Nephron (organoid): ENCODE measurements at regions not wholly inside any gene's neighbourhood (a gene's known extent, or its start where the extent isn't known, plus 50 kb on each side); places are given as distances from the start of the nearest gene placed in this dataset.
"Not testable (repeated sequence)": the region's sequence is repeated elsewhere in the genome, so short reads cannot be mapped to it uniquely, and the experiment has no call there.

Experiments used
- H3K27ac Mint-ChIP-seq, 3 experiments: 2 replicates each; pipeline ENCODE4 v1.8.0; 2020; ENCODE audit warnings: mixed read lengths in 3 of 3, mild to moderate bottlenecking in 2 of 3, moderate library complexity in 1 of 3
- H3K27me3 Mint-ChIP-seq: 2 replicates; pipeline ENCODE4 v1.8.0; 2021; ENCODE audit warnings: low read depth, mild to moderate bottlenecking, moderate library complexity, mixed read lengths
- H3K36me3 Mint-ChIP-seq: 2 replicates; pipeline ENCODE4 v1.8.0; 2020; ENCODE audit warnings: low read depth, mixed read lengths
- H3K4me1 Mint-ChIP-seq: 2 replicates; pipeline ENCODE4 v1.8.0; 2020; ENCODE audit warnings: mixed read lengths
- H3K4me3 Mint-ChIP-seq, 3 experiments: 2 replicates each; pipeline ENCODE4 v1.8.0; 2020; ENCODE audit warnings: mild to moderate bottlenecking in 3 of 3, mixed read lengths in 3 of 3, moderate library complexity in 2 of 3
- H3K9me3 Mint-ChIP-seq: 2 replicates; pipeline ENCODE4 v1.8.0; 2020; ENCODE audit warnings: mixed read lengths
- CTCF ChIP-seq, 3 experiments: fragments of 200-600 bp; sonication (generic); IDR thresholded peaks; one replicate each; pipeline ENCODE4 v1.5.0; 2021; ENCODE audit warnings: antibody characterized with exemption in 3 of 3; ENCODE audit not compliant: unreplicated experiment in 3 of 3

DNA sequence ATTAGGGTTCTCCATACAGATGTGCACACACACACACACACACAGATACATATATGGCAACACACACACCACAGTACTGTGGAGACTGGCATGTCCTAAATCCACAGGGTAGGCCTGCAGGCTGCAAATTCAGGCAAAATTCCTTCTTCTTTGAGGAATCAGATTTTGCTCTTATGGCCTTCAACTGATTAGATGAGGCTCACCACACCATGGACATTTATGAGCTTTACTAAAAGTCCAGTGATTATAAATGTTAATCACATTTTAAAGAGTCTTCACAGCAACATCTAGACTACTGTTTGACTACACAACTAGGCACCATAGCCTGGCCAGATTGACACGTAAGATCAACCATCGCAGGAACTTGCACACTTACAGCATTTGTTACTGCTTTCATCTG lies 140.3 kb upstream of the UBE3A start:
- no peak for TF ChIP-seq CTCF (IDR thresholded peaks at IDR 0.05; ENCODE audit: unreplicated experiment in 3 of 3)
- Mint-ChIP-seq H3K4me3 (no peak overlapping the region), H3K27me3 (no peaks in the 10 kb centered on the region), H3K9me3 (peaks cover 6% of the 10 kb centered on the region), H3K27ac (no peak overlapping the region), H3K4me1 (no peaks in the 10 kb centered on the region), H3K36me3 (no peaks in the 10 kb centered on the region)

GRCh38 chr15:25572191-25572590 lies 133.4 kb upstream of the UBE3A start:
- no peak for TF ChIP-seq CTCF (IDR thresholded peaks at IDR 0.05; ENCODE audit: unreplicated experiment in 3 of 3)
- Mint-ChIP-seq H3K27ac (peak overlapping the region in 2 of 3 experiments; percentile 62), H3K27me3 (no peaks in the 10 kb centered on the region), H3K36me3 (no peaks in the 10 kb centered on the region), H3K9me3 (no peaks in the 10 kb centered on the region), H3K4me3 (no peak overlapping the region), H3K4me1 (peaks cover 16% of the 10 kb centered on the region)

- H3K9me3 Mint-ChIP-seq: no peaks in the 10 kb centered on the region
- peaks cover 16% of the 10 kb centered on the region for H3K4me1 Mint-ChIP-seq
- no peak overlapping the region for H3K4me3 Mint-ChIP-seq
- no peaks in the 10 kb centered on the region for H3K27me3 Mint-ChIP-seq
- peak overlapping the region in 1 of 3 experiments; percentile 35 for H3K27ac Mint-ChIP-seq
- no peaks in the 10 kb centered on the region for H3K36me3 Mint-ChIP-seq
- no peak for TF ChIP-seq CTCF (IDR thresholded peaks at IDR 0.05; ENCODE audit: unreplicated experiment in 3 of 3)
These were observed 129.9 kb upstream of the UBE3A start for GRCh38 chr15:25568751-25569150.

DNA sequence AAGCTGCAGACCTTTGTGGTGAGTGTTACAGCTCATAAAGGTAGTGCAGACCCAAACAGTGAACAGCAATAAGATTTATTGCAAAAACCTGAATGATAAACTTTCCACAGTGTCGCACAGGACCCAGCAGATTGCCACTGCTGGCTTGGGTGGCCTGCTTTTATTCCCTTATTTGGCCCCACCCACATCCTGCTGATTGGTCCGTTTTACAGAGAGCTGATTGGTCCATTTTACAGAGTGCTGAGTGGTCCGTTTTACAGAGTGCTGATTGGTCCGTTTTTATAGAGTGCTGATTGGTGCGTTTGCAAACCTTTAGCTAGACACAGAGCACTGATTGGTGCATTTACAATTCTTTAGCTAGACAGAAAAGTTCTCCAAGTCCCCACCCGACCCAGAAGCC lies 127.7 kb upstream of the UBE3A start:
- not testable (repeated sequence) for H3K9me3 Mint-ChIP-seq, H3K27ac Mint-ChIP-seq, H3K36me3 Mint-ChIP-seq, H3K4me3 Mint-ChIP-seq, H3K4me1 Mint-ChIP-seq, H3K27me3 Mint-ChIP-seq

- Mint-ChIP-seq H3K9me3 (no peaks in the 10 kb centered on the region), H3K27me3 (no peaks in the 10 kb centered on the region), H3K27ac (no peak overlapping the region), H3K4me1 (peaks cover 5% of the 10 kb centered on the region), H3K36me3 (no peaks in the 10 kb centered on the region), H3K4me3 (no peak overlapping the region)
- TF ChIP-seq CTCF (IDR thresholded peaks at IDR 0.05; ENCODE audit: unreplicated experiment in 3 of 3): no peak
These were observed 126.8 kb upstream of the UBE3A start for GRCh38 chr15:25565470-25566264.

DNA sequence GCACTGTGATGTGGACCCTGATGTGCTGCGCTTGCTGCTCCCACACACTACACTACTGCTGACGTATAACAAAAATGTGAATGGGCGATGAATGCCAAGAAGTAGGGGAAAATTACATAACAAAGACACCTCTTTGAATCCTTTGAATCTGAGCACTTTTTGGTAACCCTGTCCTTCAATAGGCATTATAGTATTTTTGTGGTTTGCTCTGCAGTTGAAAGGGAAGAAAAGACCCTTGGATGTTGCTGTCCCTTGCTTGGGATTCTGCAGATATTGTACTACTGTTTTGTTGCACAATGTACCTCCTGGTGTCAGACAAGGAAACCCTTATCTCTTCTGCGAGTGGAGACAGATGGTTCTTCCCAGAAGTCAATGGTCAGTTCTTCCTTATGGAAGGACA lies 124.8 kb upstream of the UBE3A start:
- Mint-ChIP-seq H3K36me3 (no peaks in the 10 kb centered on the region), H3K4me3 (no peak overlapping the region), H3K4me1 (no peaks in the 10 kb centered on the region), H3K27ac (no peak overlapping the region), H3K9me3 (no peaks in the 10 kb centered on the region), H3K27me3 (no peaks in the 10 kb centered on the region)
- no peak for TF ChIP-seq CTCF (IDR thresholded peaks at IDR 0.05; ENCODE audit: unreplicated experiment in 3 of 3)
